SK-N-MC (cell line): ENCODE measurements at regions not wholly inside any gene's neighbourhood (a gene's known extent, or its start where the extent isn't known, plus 50 kb on each side); places are given as distances from the start of the nearest gene placed in this dataset.

Experiments
- EZH2 ChIP-seq: fragments of 200-600 bp; sonication (generic); IDR thresholded peaks from one replicate; pipeline ENCODE4 v1.6.1; 2017; ENCODE audit warnings: antibody characterized with exemption
- POLR2AphosphoS5 ChIP-seq: IDR thresholded peaks from 2 replicates; pipeline ENCODE4 v1.6.1; 2012; ENCODE audit warnings: mild to moderate bottlenecking, low read depth, low read length, borderline replicate concordance

DNA sequence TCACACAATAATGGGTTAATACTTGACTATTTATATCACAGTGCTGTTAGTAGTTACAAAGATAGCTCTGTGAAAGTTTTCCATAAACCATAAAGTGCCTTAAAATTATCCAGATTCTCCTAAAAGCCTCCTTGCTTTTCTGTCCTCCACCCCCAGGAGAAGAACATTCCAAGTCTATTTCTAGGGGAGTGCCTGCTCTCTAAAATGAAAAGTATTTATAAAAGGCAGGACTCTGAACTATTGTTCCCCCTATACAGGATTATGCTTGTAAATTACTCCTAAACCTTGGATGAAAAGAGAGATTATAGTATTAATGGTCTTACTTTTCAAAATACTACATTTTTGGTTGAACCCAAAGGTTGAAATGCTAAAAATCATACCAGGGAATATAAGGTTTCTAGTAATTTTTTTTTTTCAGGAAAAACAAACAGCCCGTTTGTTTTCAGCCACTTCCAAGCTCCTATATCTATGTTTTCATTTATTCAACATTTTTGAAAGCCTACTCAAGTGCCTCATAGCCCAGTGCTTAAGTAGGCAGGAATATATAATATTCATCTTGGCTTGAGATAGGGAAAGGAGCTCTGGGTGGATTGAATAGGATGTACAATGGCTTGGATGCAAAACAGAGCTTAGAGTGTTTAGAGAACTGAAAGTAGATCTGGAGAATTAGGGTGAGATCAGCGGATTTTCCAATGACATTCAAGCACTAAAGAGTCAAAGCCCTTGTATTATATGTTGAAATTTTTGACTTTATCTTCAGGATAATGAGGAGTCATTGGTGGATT is 320.7 kb downstream of the GPR37 start:
- TF ChIP-seq POLR2AphosphoS5 (no peak), EZH2 (no peak)
